Suppressor macrophage treated with lipopolysaccharide for 4 hours (primary cell): ENCODE measurements at regions not wholly inside any gene's neighbourhood (a gene's known extent, or its start where the extent isn't known, plus 50 kb on each side); places are given as distances from the start of the nearest gene placed in this dataset.
A peak's percentile ranks its signal among the peaks of the same experiment; 100 is the strongest.
"Not testable (repeated sequence)": the region's sequence is repeated elsewhere in the genome, so short reads cannot be mapped to it uniquely, and the experiment has no call there.

ENCODE experiments used
- DNase-seq: peaks from one replicate; pipeline ENCODE4 v3.0.0-alpha.2; 2020

DNA sequence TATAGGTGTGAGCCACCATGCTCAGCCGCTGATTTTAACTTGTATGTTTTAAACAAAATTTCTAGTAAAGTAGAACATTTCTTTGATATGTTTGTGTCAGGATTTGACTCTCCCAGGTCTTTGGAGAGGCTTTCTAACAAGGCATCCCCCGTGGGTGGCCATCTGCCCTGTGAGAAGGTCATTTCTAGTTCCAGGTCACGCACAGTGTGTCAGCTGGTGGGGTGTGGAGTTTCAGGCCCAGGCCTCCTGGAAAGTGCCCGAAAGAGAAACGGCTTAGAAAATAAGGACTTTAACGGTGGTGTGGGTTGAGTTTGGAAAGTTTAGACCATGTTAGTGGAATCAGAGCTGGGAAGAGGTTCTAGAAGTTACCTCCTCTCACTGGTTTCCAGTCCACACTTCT is 61.0 kb downstream of the SPDYE17 start:
- not testable (repeated sequence) for DNase-seq

GRCh38 chr7:76969892-76970291 is 62.3 kb downstream of the SPDYE17 start:
- peak; percentile 28 for DNase-seq

GRCh38 chr7:76965731-76966548 is 66.2 kb downstream of the SPDYE17 start:
- not testable (repeated sequence) for DNase-seq

GRCh38 chr7:76964050-76964449 is 68.1 kb downstream of the SPDYE17 start:
- not testable (repeated sequence) for DNase-seq

- not testable (repeated sequence) for DNase-seq
Measured at GRCh38 chr7:76963061-76963460, 69.1 kb downstream of the SPDYE17 start.

- DNase-seq: not testable (repeated sequence)
Measured at GRCh38 chr7:76960400-76960986, 71.7 kb downstream of the SPDYE17 start.

DNA sequence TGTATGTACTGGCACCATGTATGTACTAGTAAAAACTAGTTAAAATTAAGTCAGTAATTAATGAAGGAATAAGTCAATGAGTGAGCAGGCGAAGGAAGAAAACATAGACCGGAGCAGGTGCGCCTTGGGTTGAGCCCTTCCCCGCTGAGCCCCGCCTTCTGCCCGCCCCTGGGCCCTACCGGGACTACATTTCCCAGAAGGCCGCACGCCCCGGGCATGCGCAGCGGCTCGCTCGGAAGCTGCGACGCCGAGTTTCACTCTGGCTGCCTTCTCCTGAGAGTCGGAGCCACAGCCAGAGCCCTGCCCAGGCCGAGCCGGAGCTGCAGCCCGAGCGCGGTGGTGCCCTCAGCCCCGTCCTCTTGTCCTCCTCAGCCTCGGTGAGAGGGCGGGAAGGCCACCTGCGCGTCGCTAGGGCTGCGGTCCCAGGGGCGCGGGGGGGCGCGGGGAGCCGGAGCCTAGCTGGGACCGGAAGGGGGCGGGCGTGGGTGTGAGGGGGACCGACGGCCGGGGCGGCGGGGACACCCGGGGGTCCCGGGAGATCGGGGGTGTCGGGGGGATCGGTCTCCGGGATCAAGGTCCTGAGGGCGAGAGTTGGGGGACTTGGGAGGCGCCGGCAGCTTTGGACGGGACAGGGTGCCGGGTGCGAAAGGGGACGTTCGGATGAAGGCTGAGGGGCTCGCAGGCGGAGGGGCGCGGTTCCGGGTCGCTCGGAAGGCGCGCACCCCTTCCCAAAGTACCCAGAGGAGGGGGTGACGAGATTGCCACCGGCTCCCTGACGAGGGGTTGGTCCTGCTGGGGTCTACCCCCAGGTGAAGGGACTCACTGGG is 72.4 kb downstream of the SPDYE17 start:
- DNase-seq: not testable (repeated sequence)

DNA sequence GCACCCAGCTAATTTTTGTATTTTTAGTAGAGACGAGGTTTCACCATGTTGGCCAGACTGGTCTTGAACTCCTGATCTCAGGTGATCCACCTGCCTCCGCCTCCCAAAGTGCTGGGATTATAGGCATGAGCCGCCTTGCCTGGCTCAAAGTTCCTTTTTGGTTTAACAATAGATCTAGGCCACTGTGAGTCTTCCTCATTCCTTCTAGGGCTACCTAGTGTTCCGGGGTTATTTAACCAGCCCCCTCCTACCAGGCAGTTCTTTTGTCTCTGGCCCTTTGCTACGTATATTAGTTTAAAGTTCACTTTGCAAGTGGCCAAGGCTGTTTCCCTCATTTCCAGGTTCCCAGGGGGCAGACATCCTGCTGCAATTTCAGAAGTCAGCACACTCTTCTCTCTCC is 75.6 kb downstream of the SPDYE17 start:
- not testable (repeated sequence) for DNase-seq

DNA sequence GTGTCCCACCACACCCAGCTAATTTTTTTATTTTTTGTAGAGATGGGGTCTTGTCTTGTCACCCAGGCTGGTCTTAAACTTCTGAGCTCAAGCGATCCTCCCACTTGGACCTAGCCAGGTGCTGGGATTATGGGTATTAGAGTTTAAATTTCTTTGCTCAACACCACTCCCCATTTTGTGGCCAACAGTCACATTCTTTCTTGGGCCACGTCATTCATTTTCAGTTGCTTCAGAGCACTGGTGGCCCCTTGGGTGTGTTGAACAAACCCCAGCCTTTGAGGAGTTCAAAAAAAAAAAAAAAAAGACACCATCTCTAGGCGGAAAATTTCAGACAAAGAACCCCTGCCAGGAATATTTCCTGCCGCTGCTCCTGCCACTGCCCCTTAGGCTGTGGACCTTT is 77.0 kb downstream of the SPDYE17 start:
- DNase-seq: not testable (repeated sequence)

- peak; percentile 18 for DNase-seq
Measured at GRCh38 chr7:76944603-76945002, 87.6 kb downstream of the SPDYE17 start.

- DNase-seq: not testable (repeated sequence)
Measured at GRCh38 chr7:76941809-76942765, 90.1 kb downstream of the SPDYE17 start.

- DNase-seq: not testable (repeated sequence)
Measured at GRCh38 chr7:76937781-76938180, 94.4 kb downstream of the SPDYE17 start.

GRCh38 chr7:76937330-76937729 is 94.8 kb downstream of the SPDYE17 start:
- not testable (repeated sequence) for DNase-seq

DNA sequence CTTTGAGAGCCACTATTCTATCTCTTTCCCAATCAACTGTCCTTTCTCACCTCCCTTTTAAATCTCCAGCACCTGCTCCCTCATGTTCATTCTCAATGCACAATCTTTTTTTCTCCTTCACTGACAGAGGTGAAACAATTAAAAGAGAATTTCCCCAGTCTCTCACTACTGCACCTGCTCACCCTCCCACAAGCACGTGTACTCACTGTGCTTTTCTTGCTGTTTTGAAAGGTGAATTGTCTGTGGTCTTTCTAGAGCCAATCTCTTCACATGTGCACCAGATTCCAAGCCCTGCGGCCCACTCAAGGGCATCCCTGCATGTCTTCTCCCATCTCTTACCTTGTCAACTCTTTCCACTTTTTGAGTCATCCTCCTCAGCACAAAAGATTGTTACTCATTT is 95.8 kb downstream of the SPDYE17 start:
- not testable (repeated sequence) for DNase-seq

- DNase-seq: not testable (repeated sequence)
Measured at GRCh38 chr7:76934711-76935110, 97.5 kb downstream of the SPDYE17 start.

DNA sequence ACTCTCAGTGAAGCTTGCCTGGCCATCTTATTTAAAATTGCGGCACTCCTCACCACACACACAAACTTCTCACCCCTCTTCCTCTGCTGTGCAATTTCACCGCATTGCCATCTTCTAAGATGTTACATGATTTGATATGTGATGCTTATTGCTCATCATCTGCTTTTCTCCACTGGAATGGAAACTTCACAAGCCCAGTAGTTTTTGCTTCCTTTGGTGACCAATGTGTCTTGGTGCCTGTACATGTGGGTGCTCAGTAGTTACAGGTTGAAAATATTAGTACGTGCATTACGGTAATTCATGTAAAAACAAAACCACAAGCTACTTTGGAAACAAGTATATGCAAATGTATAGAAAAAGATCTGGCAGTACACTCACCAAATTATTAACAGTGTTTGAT is 99.2 kb downstream of the SPDYE17 start:
- not testable (repeated sequence) for DNase-seq

- DNase-seq: not testable (repeated sequence)
Measured at GRCh38 chr7:76931441-76931840, 100.7 kb downstream of the SPDYE17 start.

- not testable (repeated sequence) for DNase-seq
Measured at GRCh38 chr7:76930416-76930815, 101.7 kb downstream of the SPDYE17 start.

DNA sequence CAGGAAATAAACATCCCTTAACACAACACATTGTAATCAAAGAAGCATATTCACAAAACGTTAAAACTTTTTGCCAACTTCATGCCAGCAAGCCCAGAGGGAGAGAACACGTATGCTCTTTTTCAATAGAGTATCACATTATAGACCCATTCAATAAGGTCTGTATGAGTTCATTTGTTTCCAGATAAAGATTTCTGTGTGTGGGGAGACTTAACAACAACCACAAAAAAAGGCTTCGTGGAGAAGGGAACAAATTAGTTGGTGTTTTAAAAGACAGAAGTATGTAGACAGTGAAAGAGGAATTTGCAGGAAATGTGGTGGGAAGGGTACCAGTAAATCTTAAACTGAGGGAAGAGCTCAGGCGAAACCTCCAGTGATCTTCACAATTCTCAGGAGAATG is 103.4 kb downstream of the SPDYE17 start:
- DNase-seq: not testable (repeated sequence)

GRCh38 chr7:76927741-76928393 is 104.3 kb downstream of the SPDYE17 start:
- DNase-seq: peak; percentile 69

DNA sequence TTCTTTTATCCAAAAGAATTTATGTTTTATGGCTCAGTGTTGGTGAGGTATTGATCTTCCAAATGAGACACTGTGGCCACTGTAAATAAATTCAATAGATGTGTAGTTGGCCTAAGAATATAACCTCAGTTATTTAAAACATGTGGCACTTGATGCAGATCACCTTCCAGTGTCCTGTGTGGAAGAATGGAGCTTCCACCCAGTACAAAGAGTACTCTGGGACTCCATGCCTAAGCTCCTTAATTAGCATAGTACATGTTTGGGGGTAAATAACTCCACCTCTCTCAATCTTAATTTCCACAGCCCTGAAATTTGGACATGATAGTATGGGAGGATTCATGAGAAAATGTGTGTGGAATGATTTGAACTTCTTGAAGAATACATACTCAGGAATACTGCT is 105.7 kb downstream of the SPDYE17 start:
- DNase-seq: not testable (repeated sequence)

- DNase-seq: not testable (repeated sequence)
Measured at GRCh38 chr7:76924756-76925155, 107.4 kb downstream of the SPDYE17 start.
